ENCODE measurements at regions not wholly inside any gene's neighbourhood (a gene's known extent, or its start where the extent isn't known, plus 50 kb on each side); places are given as distances from the start of the nearest gene placed in this dataset.

DNA sequence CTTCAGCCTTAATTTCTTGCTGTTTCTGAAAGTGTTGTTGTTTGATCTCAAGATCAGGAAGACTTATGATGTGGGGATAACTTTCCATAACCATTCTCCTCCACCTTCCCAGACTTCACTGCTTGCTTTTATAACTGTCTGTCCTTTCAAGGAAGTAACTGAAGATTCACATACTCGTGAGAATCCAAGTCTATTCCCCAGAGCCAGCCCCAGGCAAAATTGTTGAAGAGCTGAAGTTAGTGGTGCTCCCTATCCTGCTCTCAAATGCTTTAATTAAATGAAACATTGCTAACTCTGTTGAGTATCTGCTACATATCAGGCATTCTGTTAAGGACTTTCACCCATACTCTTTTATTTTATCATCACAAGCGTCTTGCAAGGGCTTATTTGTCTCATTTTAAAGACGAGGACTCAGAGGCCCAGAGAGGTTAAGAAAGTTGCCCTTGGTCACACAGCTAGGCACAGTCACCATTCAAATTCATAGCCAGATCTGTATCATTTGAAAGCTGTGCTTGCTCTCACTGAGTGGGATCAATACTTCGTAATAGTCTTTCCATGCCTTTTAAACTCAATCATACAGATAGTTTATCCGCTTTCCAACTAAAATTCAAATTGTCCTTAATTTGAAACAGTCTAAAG lies 189.8 kb upstream of the TCF4 start:
- Mint-ChIP-seq H3K4me1 (peaks cover 35% of the 10 kb centered on the region), H3K36me3 (ENCODE audit: low read depth) (no peaks in the 10 kb centered on the region), H3K9me3 (no peaks in the 10 kb centered on the region), H3K27me3 (ENCODE audit: low read depth) (peaks cover 42% of the 10 kb centered on the region), H3K4me3 (peak overlapping the region; percentile 77), H3K27ac (ENCODE audit: unreplicated experiment) (no peak overlapping the region)
- no peak for DNase-seq (ENCODE audit: low read depth, low spot score)
- TF ChIP-seq, protein P1, sequence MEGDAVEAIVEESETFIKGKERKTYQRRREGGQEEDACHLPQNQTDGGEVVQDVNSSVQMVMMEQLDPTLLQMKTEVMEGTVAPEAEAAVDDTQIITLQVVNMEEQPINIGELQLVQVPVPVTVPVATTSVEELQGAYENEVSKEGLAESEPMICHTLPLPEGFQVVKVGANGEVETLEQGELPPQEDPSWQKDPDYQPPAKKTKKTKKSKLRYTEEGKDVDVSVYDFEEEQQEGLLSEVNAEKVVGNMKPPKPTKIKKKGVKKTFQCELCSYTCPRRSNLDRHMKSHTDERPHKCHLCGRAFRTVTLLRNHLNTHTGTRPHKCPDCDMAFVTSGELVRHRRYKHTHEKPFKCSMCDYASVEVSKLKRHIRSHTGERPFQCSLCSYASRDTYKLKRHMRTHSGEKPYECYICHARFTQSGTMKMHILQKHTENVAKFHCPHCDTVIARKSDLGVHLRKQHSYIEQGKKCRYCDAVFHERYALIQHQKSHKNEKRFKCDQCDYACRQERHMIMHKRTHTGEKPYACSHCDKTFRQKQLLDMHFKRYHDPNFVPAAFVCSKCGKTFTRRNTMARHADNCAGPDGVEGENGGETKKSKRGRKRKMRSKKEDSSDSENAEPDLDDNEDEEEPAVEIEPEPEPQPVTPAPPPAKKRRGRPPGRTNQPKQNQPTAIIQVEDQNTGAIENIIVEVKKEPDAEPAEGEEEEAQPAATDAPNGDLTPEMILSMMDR (conservative IDR thresholded peaks at IDR 0.05): no peak

DNA sequence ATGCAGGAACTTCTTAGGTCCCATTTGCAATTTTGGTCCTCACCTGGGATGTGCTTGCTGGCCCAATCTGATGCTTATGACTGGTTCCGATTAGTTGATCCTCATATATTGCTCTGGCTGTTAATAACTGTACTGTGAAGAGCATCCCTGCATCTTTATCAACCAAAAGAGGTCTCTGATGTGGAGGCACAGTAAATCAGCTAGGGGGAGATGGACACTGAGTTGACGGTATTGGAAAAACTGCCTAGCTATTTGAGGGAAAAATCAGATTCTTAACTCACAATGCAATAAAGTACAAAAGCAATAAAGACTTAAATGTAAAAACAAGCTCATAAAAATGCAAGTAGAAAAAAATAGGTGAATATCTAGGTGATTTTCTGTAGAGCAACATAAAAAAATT lies 188.0 kb upstream of the TCF4 start:
- Mint-ChIP-seq H3K36me3 (ENCODE audit: low read depth) (no peaks in the 10 kb centered on the region), H3K4me3 (no peak overlapping the region), H3K9me3 (no peaks in the 10 kb centered on the region), H3K27me3 (ENCODE audit: low read depth) (peaks cover 33% of the 10 kb centered on the region), H3K4me1 (peaks cover 26% of the 10 kb centered on the region), H3K27ac (ENCODE audit: unreplicated experiment) (no peak overlapping the region)
- TF ChIP-seq, protein P1 (conservative IDR thresholded peaks at IDR 0.05): no peak
- no peak for DNase-seq (ENCODE audit: low read depth, low spot score)

GRCh38 chr18:55774505-55774904 lies 186.5 kb upstream of the TCF4 start:
- H3K36me3 Mint-ChIP-seq (ENCODE audit: low read depth): no peaks in the 10 kb centered on the region
- DNase-seq (ENCODE audit: low read depth, low spot score): no peak
- H3K9me3 Mint-ChIP-seq: no peaks in the 10 kb centered on the region
- no peak overlapping the region for H3K27ac Mint-ChIP-seq (ENCODE audit: unreplicated experiment)
- H3K4me1 Mint-ChIP-seq: peaks cover 17% of the 10 kb centered on the region
- no peak overlapping the region for H3K4me3 Mint-ChIP-seq
- H3K27me3 Mint-ChIP-seq (ENCODE audit: low read depth): peaks cover 21% of the 10 kb centered on the region
- TF ChIP-seq, protein P1 (conservative IDR thresholded peaks at IDR 0.05): no peak

DNA sequence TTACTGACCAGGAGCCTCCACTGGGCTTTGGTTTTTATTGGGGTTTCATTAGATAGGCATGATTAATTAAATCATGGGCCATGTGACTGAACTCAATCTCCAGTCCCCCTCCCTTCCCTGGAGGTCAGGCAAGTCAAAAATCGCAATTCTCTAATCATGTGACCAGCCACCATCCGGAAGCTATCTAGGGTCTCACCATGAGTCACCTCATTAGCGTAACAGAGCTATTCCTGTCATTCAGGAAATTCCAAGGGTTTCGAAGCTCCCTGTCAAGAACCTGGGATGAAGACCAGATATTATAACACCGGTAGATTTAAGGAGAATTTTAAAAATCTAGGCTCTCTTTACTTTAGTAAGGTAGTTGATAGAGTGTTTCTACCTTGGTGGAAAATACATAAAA lies 180.3 kb upstream of the TCF4 start:
- Mint-ChIP-seq H3K27ac (ENCODE audit: unreplicated experiment) (no peak overlapping the region), H3K36me3 (ENCODE audit: low read depth) (no peaks in the 10 kb centered on the region), H3K4me3 (no peak overlapping the region), H3K4me1 (peaks cover 5% of the 10 kb centered on the region), H3K9me3 (no peaks in the 10 kb centered on the region), H3K27me3 (ENCODE audit: low read depth) (no peaks in the 10 kb centered on the region)
- DNase-seq (ENCODE audit: low read depth, low spot score): no peak
- TF ChIP-seq, protein P1 (conservative IDR thresholded peaks at IDR 0.05): no peak

GRCh38 chr18:55764386-55764785 lies 176.4 kb upstream of the TCF4 start:
- H3K9me3 Mint-ChIP-seq: no peaks in the 10 kb centered on the region
- H3K27me3 Mint-ChIP-seq (ENCODE audit: low read depth): no peaks in the 10 kb centered on the region
- H3K36me3 Mint-ChIP-seq (ENCODE audit: low read depth): no peaks in the 10 kb centered on the region
- no peak for DNase-seq (ENCODE audit: low read depth, low spot score)
- no peak overlapping the region for H3K27ac Mint-ChIP-seq (ENCODE audit: unreplicated experiment)
- peaks cover 5% of the 10 kb centered on the region for H3K4me1 Mint-ChIP-seq
- H3K4me3 Mint-ChIP-seq: no peak overlapping the region
- TF ChIP-seq, protein P1 (conservative IDR thresholded peaks at IDR 0.05): no peak
